Neuronal stem cell (in vitro differentiated cells): ENCODE measurements at regions not wholly inside any gene's neighbourhood (a gene's known extent, or its start where the extent isn't known, plus 50 kb on each side); places are given as distances from the start of the nearest gene placed in this dataset.

Experiments
- DNase-seq: peaks from one replicate; pipeline ENCODE4 v3.0.0-alpha.2; 2013; ENCODE audit warnings: low spot score
- H2AFZ ChIP-seq: one replicate; pipeline ENCODE4 v1.6.1; 2013; ENCODE audit warnings: mild to moderate bottlenecking, low read length, inconsistent platforms
- H2AK5ac ChIP-seq: 2 replicates; pipeline ENCODE4 v1.6.1; 2013; ENCODE audit warnings: low read depth, mild to moderate bottlenecking, inconsistent platforms, low read length, moderate library complexity, mixed read lengths
- H2BK120ac ChIP-seq: 2 replicates; pipeline ENCODE4 v1.6.1; 2013; ENCODE audit warnings: low read depth, mild to moderate bottlenecking, inconsistent platforms, low read length, moderate library complexity, mixed read lengths
- H2BK12ac ChIP-seq: one replicate; pipeline ENCODE4 v1.6.1; 2013; ENCODE audit warnings: low read length, inconsistent platforms
- H2BK15ac ChIP-seq: 2 replicates; pipeline ENCODE4 v1.6.1; 2013; ENCODE audit warnings: mild to moderate bottlenecking, low read length, inconsistent platforms, mixed read lengths
- H2BK5ac ChIP-seq: one replicate; pipeline ENCODE4 v1.6.1; 2013; ENCODE audit warnings: inconsistent platforms, mild to moderate bottlenecking, low read length, moderate library complexity
- H3K14ac ChIP-seq: one replicate; pipeline ENCODE4 v1.6.1; 2013; ENCODE audit warnings: low read length, inconsistent platforms
- H3K18ac ChIP-seq: 2 replicates; pipeline ENCODE4 v1.6.1; 2013; ENCODE audit warnings: low read length, inconsistent platforms
- H3K23ac ChIP-seq: 2 replicates; pipeline ENCODE4 v1.6.1; 2013; ENCODE audit warnings: low read depth, mild to moderate bottlenecking, mixed read lengths, low read length, inconsistent platforms; ENCODE audit not compliant: poor library complexity
- H3K27ac ChIP-seq: replicated peaks from 3 replicates; pipeline ENCODE4 v1.5.1; 2013; ENCODE audit warnings: low read length, inconsistent platforms
- H3K27me3 ChIP-seq, 3 experiments: 2 replicates each; pipeline ENCODE4 v1.6.1; 2013; ENCODE audit warnings: low read length in 3 of 3, mild to moderate bottlenecking in 2 of 3, inconsistent platforms in 1 of 3, low read depth in 1 of 3, mixed read lengths in 1 of 3, moderate library complexity in 1 of 3; ENCODE audit not compliant: control insufficient read depth in 3 of 3, insufficient read depth in 3 of 3
- H3K36me3 ChIP-seq, 2 donors: replicated peaks in 1 of 2; 2 replicates each; pipeline ENCODE4 v1.6.1; 2013; ENCODE audit warnings: low read length in 2 of 2; ENCODE audit not compliant: control insufficient read depth in 2 of 2, insufficient read depth in 2 of 2
- H3K4ac ChIP-seq: 2 replicates; pipeline ENCODE4 v1.6.1; 2013; ENCODE audit warnings: inconsistent platforms, mild to moderate bottlenecking, low read length, moderate library complexity
- H3K4me1 ChIP-seq, 2 donors: 1 replicate in 1 of 2; 2 replicates in 1 of 2; pipeline ENCODE4 v1.6.1; 2013; ENCODE audit warnings: low read length in 2 of 2, low read depth in 1 of 2; ENCODE audit not compliant: control insufficient read depth in 2 of 2, insufficient read depth in 1 of 2
- H3K4me2 ChIP-seq: one replicate; pipeline ENCODE4 v1.6.1; 2013; ENCODE audit warnings: mild to moderate bottlenecking, low read length, inconsistent platforms; ENCODE audit not compliant: insufficient read depth, poor library complexity, severe bottlenecking
- H3K4me3 ChIP-seq, 2 donors: 2 replicates each; pipeline ENCODE4 v1.5.1; 2013; ENCODE audit warnings: low read length in 2 of 2, mild to moderate bottlenecking in 2 of 2, inconsistent platforms in 1 of 2, moderate library complexity in 1 of 2
- H3K79me1 ChIP-seq: one replicate; pipeline ENCODE4 v1.6.1; 2013; ENCODE audit warnings: low read depth, mild to moderate bottlenecking, inconsistent platforms, low read length, moderate library complexity
- H3K9ac ChIP-seq: one replicate; pipeline ENCODE4 v1.6.1; 2013; ENCODE audit warnings: mild to moderate bottlenecking, low read depth, low read length, inconsistent platforms; ENCODE audit not compliant: poor library complexity
- H3K9me3 ChIP-seq, 2 donors: replicated peaks in 1 of 2; 2 replicates each; pipeline versions ENCODE3 to v1.6.1; 2013; ENCODE audit warnings: low read length in 2 of 2, mild to moderate bottlenecking in 2 of 2, inconsistent platforms in 1 of 2, low read depth in 1 of 2, mixed read lengths in 1 of 2, moderate library complexity in 1 of 2; ENCODE audit not compliant: control insufficient read depth in 2 of 2, insufficient read depth in 1 of 2
- H4K8ac ChIP-seq: one replicate; pipeline ENCODE4 v1.6.1; 2013; ENCODE audit warnings: low read depth, mild to moderate bottlenecking, inconsistent platforms, low read length, moderate library complexity
- H4K91ac ChIP-seq: one replicate; pipeline ENCODE4 v1.6.1; 2013; ENCODE audit warnings: low read length, low read depth, mild to moderate bottlenecking, inconsistent platforms; ENCODE audit not compliant: poor library complexity
- WGBS, 2 donors: extraction: QIAGEN DNeasy Blood & Tissue Kit; methylation state at CpG; one replicate each; pipeline ENCODE4 v1.1.7; 2013; ENCODE audit warnings: missing lambda C conversion rate in 2 of 2, mixed read lengths in 1 of 2; ENCODE audit not compliant: insufficient read length in 2 of 2, insufficient replicate concordance in 1 of 2; ENCODE audit errors: extremely low coverage in 2 of 2; 5-methylcytosine and 5-hydroxymethylcytosine counted together

GRCh38 chr9:126162611-126163381, 163.8 kb upstream of the MVB12B start:
- Histone ChIP-seq H3K9me3 (no peaks in the 10 kb centered on the region), H2AFZ (no peak overlapping the region), H3K18ac (peak overlapping the region; percentile 60), H3K4ac (no peak overlapping the region), H3K4me3 (peak overlapping the region in 1 of 2 donors; percentile 65), H3K27me3 (peaks cover 0 to 10% (median 0%) of the 10 kb centered on the region in 3 experiments), H3K23ac (peak overlapping the region; percentile 48), H2BK15ac (peak overlapping the region; percentile 34), H3K79me1 (no peaks in the 10 kb centered on the region), H3K9ac (no peak overlapping the region), H2BK5ac (no peak overlapping the region), H3K14ac (no peak overlapping the region), H2BK12ac (peak overlapping the region; percentile 64), H4K8ac (no peak overlapping the region), H2BK120ac (no peak overlapping the region), H3K4me1 (no peaks in the 10 kb centered on the region), H3K36me3 (no peaks in the 10 kb centered on the region), H2AK5ac (peak overlapping the region; percentile 82), H3K27ac (no peak overlapping the region), H4K91ac (no peak overlapping the region), H3K4me2 (no peak overlapping the region)
- WGBS, 2 donors, result no CpG with 5 or more reads among the region's 18 CpGs
- DNase-seq, result no peak

- H3K4me3 ChIP-seq, result no peak overlapping the region
- peak overlapping the region; percentile 34 for H2AFZ ChIP-seq
- no peaks in the 10 kb centered on the region for H3K4me1 ChIP-seq
- no peaks in the 10 kb centered on the region for H3K9me3 ChIP-seq
- no peak overlapping the region for H2BK5ac ChIP-seq
- DNase-seq, result no peak
- peaks cover 0 to 12% (median 0%) of the 10 kb centered on the region in 3 experiments for H3K27me3 ChIP-seq
- no peaks in the 10 kb centered on the region for H3K36me3 ChIP-seq
- no peak overlapping the region for H3K23ac ChIP-seq
- no peak overlapping the region for H3K14ac ChIP-seq
- no peak overlapping the region for H2BK12ac ChIP-seq
- no peaks in the 10 kb centered on the region for H3K79me1 ChIP-seq
- H4K91ac ChIP-seq, result no peak overlapping the region
- H2AK5ac ChIP-seq, result no peak overlapping the region
- WGBS, 2 donors, result no CpG with 5 or more reads among the region's 22 CpGs
- no peak overlapping the region for H3K27ac ChIP-seq
- H3K4ac ChIP-seq, result no peak overlapping the region
- no peak overlapping the region for H4K8ac ChIP-seq
- peak overlapping the region; percentile 53 for H3K18ac ChIP-seq
- peak overlapping the region; percentile 3 for H3K9ac ChIP-seq
- no peak overlapping the region for H2BK120ac ChIP-seq
- no peak overlapping the region for H3K4me2 ChIP-seq
- H2BK15ac ChIP-seq, result no peak overlapping the region
Observed at GRCh38 chr9:126164796-126165525, 161.7 kb upstream of the MVB12B start.

- Histone ChIP-seq H2BK15ac (no peak overlapping the region), H3K9ac (no peak overlapping the region), H2BK120ac (no peak overlapping the region), H3K4me2 (no peak overlapping the region), H3K79me1 (no peaks in the 10 kb centered on the region), H3K27me3 (peaks cover 0 to 12% (median 0%) of the 10 kb centered on the region in 3 experiments), H3K9me3 (no peaks in the 10 kb centered on the region), H2BK12ac (peak overlapping the region; percentile 26), H3K14ac (no peak overlapping the region), H3K4me1 (no peaks in the 10 kb centered on the region), H3K36me3 (no peaks in the 10 kb centered on the region), H2BK5ac (no peak overlapping the region), H3K27ac (no peak overlapping the region), H3K4ac (no peak overlapping the region), H3K18ac (no peak overlapping the region), H4K91ac (no peak overlapping the region), H2AFZ (no peak overlapping the region), H4K8ac (no peak overlapping the region), H3K23ac (no peak overlapping the region), H2AK5ac (no peak overlapping the region), H3K4me3 (no peak overlapping the region)
- DNase-seq, result no peak
- no CpG with 5 or more reads among the region's 8 CpGs for WGBS, 2 donors
Observed at GRCh38 chr9:126165755-126166154, 160.9 kb upstream of the MVB12B start.

DNA sequence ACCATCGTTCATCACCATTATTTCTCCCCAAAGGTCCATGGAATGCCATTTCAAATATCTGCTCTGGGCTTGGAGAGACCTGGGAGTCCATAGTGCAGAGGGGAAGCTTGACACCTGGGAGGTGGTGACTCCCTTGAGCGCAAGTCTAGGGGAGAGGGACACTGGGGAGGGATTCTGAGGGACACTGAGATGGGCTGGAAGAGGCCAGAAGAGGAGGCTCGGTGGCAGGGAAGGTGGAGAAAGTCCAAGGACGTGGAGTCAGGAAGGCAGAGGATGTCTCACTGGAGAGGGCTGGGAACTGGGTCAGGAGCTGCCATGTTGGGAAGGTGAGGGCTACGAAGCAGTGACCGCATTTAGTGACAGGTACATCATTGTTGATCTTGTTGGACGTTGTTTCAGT, 160.3 kb upstream of the MVB12B start:
- Histone ChIP-seq H3K9ac (no peak overlapping the region), H3K9me3 (no peaks in the 10 kb centered on the region), H3K4ac (no peak overlapping the region), H3K27ac (no peak overlapping the region), H3K4me2 (no peak overlapping the region), H2AK5ac (no peak overlapping the region), H2AFZ (no peak overlapping the region), H2BK120ac (no peak overlapping the region), H3K4me3 (no peak overlapping the region), H3K4me1 (no peaks in the 10 kb centered on the region), H3K36me3 (no peaks in the 10 kb centered on the region), H3K27me3 (peaks cover 0 to 12% (median 0%) of the 10 kb centered on the region in 3 experiments), H2BK15ac (no peak overlapping the region), H4K8ac (no peak overlapping the region), H2BK5ac (no peak overlapping the region), H3K79me1 (no peaks in the 10 kb centered on the region), H3K14ac (no peak overlapping the region), H2BK12ac (no peak overlapping the region), H4K91ac (no peak overlapping the region), H3K23ac (no peak overlapping the region), H3K18ac (peak overlapping the region; percentile 48)
- WGBS, 2 donors, result no CpG with 5 or more reads among the region's 7 CpGs
- no peak for DNase-seq
